GM19397 (cell line): ENCODE measurements at regions not wholly inside any gene's neighbourhood (a gene's known extent, or its start where the extent isn't known, plus 50 kb on each side); places are given as distances from the start of the nearest gene placed in this dataset.

Experiments used
- ATAC-seq: cut with Tn5 transposase; IDR thresholded peaks from one replicate; pipeline ENCODE4 v1.9.1; 2021; ENCODE audit warnings: mild to moderate bottlenecking, moderate library complexity; ENCODE audit not compliant: unreplicated experiment

- ATAC-seq = no peak
Measured at GRCh38 chr13:105597573-105597972, 937.9 kb downstream of the EFNB2 start.

GRCh38 chr13:105595471-105595870, 940.0 kb downstream of the EFNB2 start:
- no peak for ATAC-seq

DNA sequence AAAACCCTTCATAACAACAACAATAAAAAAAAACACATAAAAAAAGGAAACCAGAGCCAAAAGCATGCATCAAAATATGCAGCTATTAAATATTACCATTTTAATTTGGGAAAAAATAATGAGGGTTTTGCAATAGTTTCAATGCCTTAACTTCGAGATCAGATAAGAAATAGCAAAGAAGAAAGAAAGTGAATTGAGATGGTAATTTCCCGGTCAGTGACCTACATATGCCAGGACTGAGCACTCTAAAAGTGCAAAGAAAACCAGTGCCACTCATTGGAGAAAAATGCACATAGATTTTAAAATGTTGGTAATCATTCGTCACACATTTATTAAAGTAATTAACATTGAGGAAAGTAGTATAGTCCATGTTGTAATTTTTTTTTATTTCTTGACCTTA, 944.2 kb downstream of the EFNB2 start:
- no peak for ATAC-seq

GRCh38 chr13:105587786-105588185, 947.7 kb downstream of the EFNB2 start:
- ATAC-seq = no peak

DNA sequence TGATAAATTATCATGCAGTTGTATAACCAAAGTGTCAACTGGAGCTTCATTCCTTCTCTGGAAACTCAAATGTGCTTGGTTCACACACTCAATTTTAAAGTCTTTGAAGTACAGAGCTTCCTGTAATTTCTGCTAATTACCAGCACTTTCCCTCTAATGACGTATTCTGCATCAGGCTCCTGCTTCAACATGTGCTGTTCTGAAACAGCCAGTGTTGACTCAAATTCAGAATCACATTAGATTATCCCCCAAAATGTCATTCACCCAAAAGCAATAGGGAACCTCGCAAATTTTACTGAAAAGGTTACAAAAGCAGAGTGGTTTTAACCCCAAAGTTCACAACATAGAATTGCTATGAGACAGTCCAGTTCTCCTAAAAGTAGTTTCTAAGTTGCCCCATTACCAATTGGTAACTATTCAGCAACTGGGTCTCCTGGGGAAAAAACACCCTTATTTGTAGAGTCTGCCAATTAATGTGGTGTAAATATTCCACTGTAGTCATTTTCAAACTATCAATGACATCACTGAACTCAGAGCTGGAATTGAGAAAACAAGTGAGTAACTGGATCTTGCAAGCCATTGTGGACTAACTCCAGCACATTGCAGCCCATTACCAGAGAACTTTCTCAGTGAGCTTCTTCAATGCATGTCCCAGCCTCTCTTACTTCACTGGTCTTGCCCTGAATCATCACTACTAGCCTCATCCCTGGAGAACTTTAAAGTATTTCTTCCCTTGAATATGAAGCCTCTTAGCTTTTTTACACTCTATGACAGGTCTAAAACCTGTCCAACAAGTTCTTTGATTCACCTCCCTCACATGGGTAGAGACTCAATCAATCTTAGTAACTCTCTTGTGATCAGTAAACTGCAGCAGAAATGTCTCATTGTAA, 955.4 kb downstream of the EFNB2 start:
- no peak for ATAC-seq

GRCh38 chr13:105573136-105573535, 962.3 kb downstream of the EFNB2 start:
- no peak for ATAC-seq

DNA sequence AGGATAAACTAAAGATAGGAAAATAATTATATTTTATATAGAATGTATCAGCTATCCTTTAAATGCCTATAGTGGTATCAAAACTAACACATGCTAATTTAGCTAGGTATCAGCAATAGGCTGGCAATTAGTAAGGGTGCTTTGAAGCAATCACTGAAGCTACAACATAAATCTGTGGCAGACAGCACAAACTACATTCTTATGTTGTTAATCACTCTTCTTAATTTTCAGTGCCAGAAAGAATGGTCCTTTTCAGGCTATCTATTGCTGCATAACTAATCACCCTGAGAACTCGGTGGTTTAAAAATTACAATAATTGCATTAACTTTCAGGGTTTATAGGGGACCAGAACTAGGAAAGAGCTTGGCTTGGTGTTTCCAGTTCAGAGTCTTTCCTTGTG, 963.1 kb downstream of the EFNB2 start:
- ATAC-seq = no peak

- no peak for ATAC-seq
Measured at GRCh38 chr13:105569816-105570215, 965.6 kb downstream of the EFNB2 start.

- ATAC-seq = no peak
Measured at GRCh38 chr13:105567951-105568525, 967.4 kb downstream of the EFNB2 start.

DNA sequence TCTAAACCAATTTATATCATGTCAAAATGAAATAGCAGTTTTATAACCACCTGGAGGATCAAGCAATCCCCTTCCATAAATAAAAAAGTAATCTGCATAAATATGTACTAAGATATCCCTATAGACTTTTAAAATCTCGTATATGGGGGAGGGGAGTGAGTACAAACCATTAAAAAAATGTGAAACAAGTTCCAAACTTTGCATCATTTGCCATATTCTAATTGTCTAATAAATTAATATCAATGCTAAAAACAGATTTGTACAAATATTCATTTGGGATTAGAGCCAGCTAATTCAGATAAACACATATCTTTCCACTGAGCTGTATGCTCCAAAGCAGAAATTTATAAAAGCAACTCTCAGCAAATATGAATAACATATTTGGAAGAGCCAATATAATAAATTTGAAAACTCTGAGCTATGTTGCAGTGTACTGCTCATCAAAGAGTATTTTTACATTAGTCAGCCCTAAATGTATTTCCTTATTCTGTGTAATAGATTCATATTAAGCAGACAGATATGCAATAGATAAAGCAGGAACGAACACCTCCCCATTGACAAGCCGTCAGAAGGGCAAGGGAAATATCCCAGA, 970.2 kb downstream of the EFNB2 start:
- ATAC-seq = no peak

GRCh38 chr13:105552078-105552477, 983.4 kb downstream of the EFNB2 start:
- no peak for ATAC-seq

GRCh38 chr13:105547851-105548250, 987.6 kb downstream of the EFNB2 start:
- ATAC-seq = no peak

- ATAC-seq = no peak
Measured at GRCh38 chr13:105545811-105546210, 989.7 kb downstream of the EFNB2 start.

DNA sequence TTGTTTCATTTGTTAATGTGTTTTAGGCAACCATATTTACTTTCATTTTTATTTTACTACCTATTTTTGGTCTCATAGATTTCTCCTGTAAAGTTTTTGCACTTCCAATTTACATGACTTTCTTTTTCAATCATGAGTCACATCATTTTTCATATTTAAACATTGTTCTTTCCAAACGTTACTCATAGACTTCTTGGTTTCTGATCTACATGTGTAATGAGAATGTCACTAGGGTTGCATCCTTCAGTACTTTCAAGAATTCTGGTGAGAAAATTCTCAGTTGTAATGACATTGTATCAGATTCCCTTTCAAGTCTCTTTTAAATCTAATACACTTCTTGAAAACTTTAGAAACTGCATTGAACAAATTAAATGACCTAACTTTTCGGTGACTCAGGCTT, 991.7 kb downstream of the EFNB2 start:
- ATAC-seq = no peak

- no peak for ATAC-seq
Measured at GRCh38 chr13:105541565-105541964, 993.9 kb downstream of the EFNB2 start.

DNA sequence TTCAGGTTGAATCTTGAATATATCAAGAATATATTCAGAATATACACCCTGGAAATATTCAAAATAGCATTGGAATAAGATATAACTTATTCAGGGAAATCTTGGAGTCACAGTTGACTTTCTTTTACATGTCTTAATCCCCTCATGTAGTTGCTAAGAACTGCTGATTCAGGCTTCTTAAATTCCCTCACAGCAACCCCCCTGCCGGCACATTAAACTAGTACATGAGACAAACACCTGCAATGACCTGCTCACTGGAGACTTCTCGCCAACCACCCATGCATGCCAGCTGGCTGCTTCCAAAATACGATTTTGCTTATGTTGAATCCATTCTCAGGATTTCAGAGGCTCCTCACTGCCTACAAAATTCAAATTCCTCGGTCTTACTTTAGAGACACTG, 997.1 kb downstream of the EFNB2 start:
- ATAC-seq = no peak

DNA sequence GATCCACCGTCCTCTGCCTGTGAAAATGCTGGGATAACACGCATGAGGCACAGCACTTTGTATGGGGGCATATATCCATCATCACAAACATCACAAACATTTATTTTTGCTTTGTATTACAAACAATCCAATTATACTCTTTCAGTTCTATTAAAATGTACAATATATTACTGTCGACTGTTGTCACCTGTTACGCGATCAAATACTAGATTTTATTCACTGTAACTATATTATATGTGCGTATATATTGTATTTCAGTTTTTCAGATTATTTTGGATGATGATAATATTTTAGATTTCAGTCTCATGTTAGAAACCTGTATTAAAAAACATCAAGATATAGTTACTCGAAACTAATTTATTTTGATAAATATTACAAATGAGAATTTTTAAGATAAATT, 998.3 kb downstream of the EFNB2 start:
- no peak for ATAC-seq

GRCh38 chr13:105530468-105530867, 1005.0 kb downstream of the EFNB2 start:
- no peak for ATAC-seq

DNA sequence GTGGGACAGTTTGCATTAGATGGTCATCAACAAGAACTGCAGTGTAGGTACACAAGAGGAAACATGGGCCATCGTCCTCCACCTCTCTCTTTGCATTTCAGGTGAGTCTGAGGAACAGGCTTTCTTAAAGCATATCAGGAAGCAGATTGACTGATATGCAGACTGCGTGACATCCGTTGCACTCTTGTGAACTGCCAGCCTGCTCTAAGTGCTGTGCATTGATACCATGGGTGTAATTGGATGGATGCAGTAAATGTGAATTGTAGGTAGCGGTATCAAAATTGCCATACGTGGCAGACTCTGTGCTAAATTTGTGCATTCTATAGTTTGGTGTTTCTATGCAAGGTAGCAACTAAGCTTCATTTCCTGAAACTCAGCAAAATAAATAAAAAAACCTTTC, 1008.3 kb downstream of the EFNB2 start:
- no peak for ATAC-seq

DNA sequence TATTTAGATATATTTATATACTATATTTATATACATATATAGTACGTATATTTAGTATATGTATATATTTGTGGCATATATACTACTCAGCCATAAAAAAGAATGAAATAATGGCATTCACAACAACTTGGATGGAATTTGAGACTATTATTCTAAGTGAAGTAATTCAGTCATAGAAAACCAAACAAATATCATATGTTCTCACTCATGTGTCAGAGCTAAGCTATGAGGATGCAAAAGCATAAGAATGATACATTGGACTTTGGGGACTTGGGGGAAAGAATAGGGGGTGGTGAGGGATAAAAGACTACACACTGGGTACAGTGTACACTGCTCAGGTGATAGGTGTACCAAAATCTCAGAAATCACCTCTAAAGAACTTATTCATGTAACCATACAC, 1015.7 kb downstream of the EFNB2 start:
- no peak for ATAC-seq

DNA sequence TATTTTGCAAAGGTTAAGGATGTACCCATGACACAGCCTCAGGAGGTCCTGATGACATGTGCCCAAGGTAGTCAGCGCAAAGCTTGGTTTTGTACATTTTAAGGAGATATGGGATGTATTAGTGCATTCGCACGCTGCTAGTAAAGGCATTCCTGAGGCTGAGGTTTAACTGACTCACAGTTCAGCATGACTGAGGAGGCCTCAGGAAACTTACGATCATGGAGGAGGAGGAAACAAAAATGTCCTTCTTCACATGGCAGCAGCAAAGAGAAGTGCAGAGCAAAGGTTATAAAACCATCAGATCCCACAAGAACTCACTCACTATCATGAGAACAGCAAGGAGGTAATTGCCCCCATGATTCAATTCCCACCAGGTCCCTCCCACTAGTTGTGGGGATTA, 1017.4 kb downstream of the EFNB2 start:
- no peak for ATAC-seq

- no peak for ATAC-seq
Measured at GRCh38 chr13:105514401-105514800, 1021.1 kb downstream of the EFNB2 start.
